Effector memory CD4-positive, alpha-beta T cell (primary cell): ENCODE measurements at regions not wholly inside any gene's neighbourhood (a gene's known extent, or its start where the extent isn't known, plus 50 kb on each side); places are given as distances from the start of the nearest gene placed in this dataset.

ENCODE experiments used
- DNase-seq, 3 donors: peaks; one replicate each; pipeline ENCODE4 v3.0.0-alpha.2; 2020
- H3K27ac ChIP-seq: 2 replicates; pipeline ENCODE4 v1.7.0; 2013; ENCODE audit warnings: mild to moderate bottlenecking, low read length, moderate library complexity; ENCODE audit not compliant: insufficient read depth, poor library complexity, severe bottlenecking
- H3K27me3 ChIP-seq: replicated peaks from 2 replicates; pipeline ENCODE4 v1.7.0; 2013; ENCODE audit warnings: mild to moderate bottlenecking, low read length; ENCODE audit not compliant: insufficient read depth, control insufficient read depth, poor library complexity, severe bottlenecking
- H3K36me3 ChIP-seq: 2 replicates; pipeline ENCODE4 v1.7.0; 2013; ENCODE audit warnings: mild to moderate bottlenecking, low read length, moderate library complexity; ENCODE audit not compliant: control insufficient read depth, insufficient read depth
- H3K4me1 ChIP-seq: 2 replicates; pipeline ENCODE4 v1.7.0; 2013; ENCODE audit warnings: low read length, mild to moderate bottlenecking; ENCODE audit not compliant: control insufficient read depth, insufficient read depth, poor library complexity, severe bottlenecking
- H3K4me3 ChIP-seq: 2 replicates; pipeline ENCODE4 v1.7.0; 2013; ENCODE audit warnings: low read length, low read depth, mild to moderate bottlenecking; ENCODE audit not compliant: insufficient read depth, poor library complexity, severe bottlenecking
- H3K9me3 ChIP-seq: 2 replicates; pipeline ENCODE4 v1.7.0; 2013; ENCODE audit warnings: mild to moderate bottlenecking, low read length, moderate library complexity; ENCODE audit not compliant: control insufficient read depth

GRCh38 chr5:173733021-173733420 is 116.6 kb upstream of the BOD1 start:
- no peaks in the 10 kb centered on the region for H3K4me1 ChIP-seq
- H3K27ac ChIP-seq: no peak overlapping the region
- H3K36me3 ChIP-seq: no peaks in the 10 kb centered on the region
- no peak overlapping the region for H3K4me3 ChIP-seq
- no peaks in the 10 kb centered on the region for H3K27me3 ChIP-seq
- DNase-seq: no peak
- H3K9me3 ChIP-seq: no peaks in the 10 kb centered on the region

- Histone ChIP-seq H3K4me3 (no peak overlapping the region), H3K4me1 (no peaks in the 10 kb centered on the region), H3K27me3 (no peaks in the 10 kb centered on the region), H3K9me3 (no peaks in the 10 kb centered on the region), H3K36me3 (no peaks in the 10 kb centered on the region), H3K27ac (no peak overlapping the region)
- DNase-seq: no peak
These were observed 117.0 kb upstream of the BOD1 start for GRCh38 chr5:173733425-173733824.

GRCh38 chr5:173733831-173734501 is 117.5 kb upstream of the BOD1 start:
- no peak overlapping the region for H3K27ac ChIP-seq
- no peaks in the 10 kb centered on the region for H3K27me3 ChIP-seq
- DNase-seq: no peak
- no peaks in the 10 kb centered on the region for H3K9me3 ChIP-seq
- no peaks in the 10 kb centered on the region for H3K4me1 ChIP-seq
- H3K36me3 ChIP-seq: no peaks in the 10 kb centered on the region
- no peak overlapping the region for H3K4me3 ChIP-seq

GRCh38 chr5:173734716-173735115 is 118.3 kb upstream of the BOD1 start:
- H3K4me1 ChIP-seq: no peaks in the 10 kb centered on the region
- H3K27me3 ChIP-seq: no peaks in the 10 kb centered on the region
- H3K36me3 ChIP-seq: no peaks in the 10 kb centered on the region
- H3K4me3 ChIP-seq: no peak overlapping the region
- H3K27ac ChIP-seq: no peak overlapping the region
- no peak for DNase-seq
- H3K9me3 ChIP-seq: no peaks in the 10 kb centered on the region

- H3K4me3 ChIP-seq: no peak overlapping the region
- H3K4me1 ChIP-seq: no peaks in the 10 kb centered on the region
- no peaks in the 10 kb centered on the region for H3K36me3 ChIP-seq
- no peak for DNase-seq
- no peaks in the 10 kb centered on the region for H3K27me3 ChIP-seq
- H3K27ac ChIP-seq: no peak overlapping the region
- no peaks in the 10 kb centered on the region for H3K9me3 ChIP-seq
These were observed 118.7 kb upstream of the BOD1 start for GRCh38 chr5:173735184-173735583.

- Histone ChIP-seq H3K9me3 (no peaks in the 10 kb centered on the region), H3K4me3 (no peak overlapping the region), H3K36me3 (no peaks in the 10 kb centered on the region), H3K4me1 (no peaks in the 10 kb centered on the region), H3K27me3 (no peaks in the 10 kb centered on the region), H3K27ac (no peak overlapping the region)
- DNase-seq: no peak
These were observed 119.2 kb upstream of the BOD1 start for GRCh38 chr5:173735691-173736090.

- Histone ChIP-seq H3K9me3 (no peaks in the 10 kb centered on the region), H3K4me1 (no peaks in the 10 kb centered on the region), H3K27me3 (no peaks in the 10 kb centered on the region), H3K36me3 (no peaks in the 10 kb centered on the region), H3K4me3 (no peak overlapping the region), H3K27ac (no peak overlapping the region)
- DNase-seq: no peak
These were observed 119.9 kb upstream of the BOD1 start for GRCh38 chr5:173736374-173736773.

GRCh38 chr5:173736923-173737412 is 120.5 kb upstream of the BOD1 start:
- H3K27ac ChIP-seq: no peak overlapping the region
- no peaks in the 10 kb centered on the region for H3K27me3 ChIP-seq
- H3K4me1 ChIP-seq: no peaks in the 10 kb centered on the region
- H3K36me3 ChIP-seq: no peaks in the 10 kb centered on the region
- no peak for DNase-seq
- H3K4me3 ChIP-seq: no peak overlapping the region
- H3K9me3 ChIP-seq: no peaks in the 10 kb centered on the region

- H3K4me1 ChIP-seq: no peaks in the 10 kb centered on the region
- no peaks in the 10 kb centered on the region for H3K36me3 ChIP-seq
- no peaks in the 10 kb centered on the region for H3K9me3 ChIP-seq
- H3K27me3 ChIP-seq: no peaks in the 10 kb centered on the region
- no peak overlapping the region for H3K4me3 ChIP-seq
- no peak overlapping the region for H3K27ac ChIP-seq
- DNase-seq: no peak
These were observed 123.3 kb upstream of the BOD1 start for GRCh38 chr5:173739741-173740140.

- no peaks in the 10 kb centered on the region for H3K9me3 ChIP-seq
- no peaks in the 10 kb centered on the region for H3K4me1 ChIP-seq
- no peak for DNase-seq
- H3K4me3 ChIP-seq: no peak overlapping the region
- H3K27me3 ChIP-seq: no peaks in the 10 kb centered on the region
- H3K36me3 ChIP-seq: no peaks in the 10 kb centered on the region
- no peak overlapping the region for H3K27ac ChIP-seq
These were observed 124.0 kb upstream of the BOD1 start for GRCh38 chr5:173740400-173740799.
